ENCODE measurements at regions not wholly inside any gene's neighbourhood (a gene's known extent, or its start where the extent isn't known, plus 50 kb on each side); places are given as distances from the start of the nearest gene placed in this dataset.

- Mint-ChIP-seq H3K36me3 (no peaks in the 10 kb centered on the region), H3K4me3 (no peak overlapping the region), H3K27ac (no peak overlapping the region), H3K27me3 (ENCODE audit: insufficient read depth, low read depth) (no peaks in the 10 kb centered on the region), H3K4me1 (no peaks in the 10 kb centered on the region), H3K9me3 (no peaks in the 10 kb centered on the region)
- Histone ChIP-seq H3K79me2 (ENCODE audit: low read depth) (no peaks in the 10 kb centered on the region), H3K4me3 (no peak overlapping the region), H3K27ac (no peak overlapping the region), H3K9me3 (ENCODE audit: low read depth) (no peaks in the 10 kb centered on the region), H2AFZ (replicated peaks) (no peak overlapping the region), H3K36me3 (no peaks in the 10 kb centered on the region), H3K4me2 (no peak overlapping the region), H3K4me1 (no peaks in the 10 kb centered on the region), H3K9ac (no peak overlapping the region), H3F3A (ENCODE audit: low read depth) (no peaks in the 10 kb centered on the region), H3K27me3 (no peaks in the 10 kb centered on the region), H4K20me1 (ENCODE audit: low read depth) (no peaks in the 10 kb centered on the region)
- TF ChIP-seq EZH2 (IDR thresholded peaks at IDR 0.05) (no peak), CTCF (IDR thresholded peaks at IDR 0.05) (no peak), EZH2phosphoT487 (IDR thresholded peaks at IDR 0.05) (no peak)
- DNase-seq (ENCODE audit: low spot score) = no peak
These were observed 184.4 kb downstream of the PTGER3 start for GRCh38 chr1:70863239-70863638.

DNA sequence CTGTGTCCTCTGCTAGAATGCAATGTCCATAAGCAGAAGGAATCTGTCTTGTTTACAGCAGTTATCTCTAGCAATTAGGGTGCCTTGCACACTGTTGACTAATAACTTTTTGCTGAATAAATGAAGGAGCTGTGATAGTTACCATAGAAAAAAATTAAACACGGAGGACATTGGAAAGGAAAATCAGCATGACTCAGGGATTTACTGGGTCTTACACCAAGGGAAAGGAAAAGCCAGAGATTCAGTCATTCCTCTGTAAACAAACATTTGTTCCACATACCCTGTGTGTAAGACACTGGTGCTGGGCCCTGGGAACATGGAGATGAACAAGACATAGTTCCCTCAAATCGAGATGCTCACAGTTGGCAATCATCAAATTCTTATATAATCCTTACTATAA lies 183.3 kb downstream of the PTGER3 start:
- Mint-ChIP-seq H3K27me3 (ENCODE audit: insufficient read depth, low read depth) (no peaks in the 10 kb centered on the region), H3K36me3 (no peaks in the 10 kb centered on the region), H3K9me3 (no peaks in the 10 kb centered on the region), H3K4me1 (no peaks in the 10 kb centered on the region), H3K4me3 (no peak overlapping the region), H3K27ac (no peak overlapping the region)
- no peak for DNase-seq (ENCODE audit: low spot score)
- no peaks in the 10 kb centered on the region for H3K79me2 ChIP-seq (ENCODE audit: low read depth)
- H3F3A ChIP-seq (ENCODE audit: low read depth) = no peaks in the 10 kb centered on the region
- H3K36me3 ChIP-seq = no peaks in the 10 kb centered on the region
- no peaks in the 10 kb centered on the region for H3K4me1 ChIP-seq
- no peak overlapping the region for H3K27ac ChIP-seq
- no peak overlapping the region for H3K4me3 ChIP-seq
- H3K27me3 ChIP-seq = no peaks in the 10 kb centered on the region
- H4K20me1 ChIP-seq (ENCODE audit: low read depth) = no peaks in the 10 kb centered on the region
- no peaks in the 10 kb centered on the region for H3K9me3 ChIP-seq (ENCODE audit: low read depth)
- no peak overlapping the region for H3K4me2 ChIP-seq
- TF ChIP-seq EZH2 (IDR thresholded peaks at IDR 0.05) (no peak), CTCF (IDR thresholded peaks at IDR 0.05) (no peak), EZH2phosphoT487 (IDR thresholded peaks at IDR 0.05) (no peak)
- no peak overlapping the region for H2AFZ ChIP-seq (replicated peaks)
- H3K9ac ChIP-seq = no peak overlapping the region

DNA sequence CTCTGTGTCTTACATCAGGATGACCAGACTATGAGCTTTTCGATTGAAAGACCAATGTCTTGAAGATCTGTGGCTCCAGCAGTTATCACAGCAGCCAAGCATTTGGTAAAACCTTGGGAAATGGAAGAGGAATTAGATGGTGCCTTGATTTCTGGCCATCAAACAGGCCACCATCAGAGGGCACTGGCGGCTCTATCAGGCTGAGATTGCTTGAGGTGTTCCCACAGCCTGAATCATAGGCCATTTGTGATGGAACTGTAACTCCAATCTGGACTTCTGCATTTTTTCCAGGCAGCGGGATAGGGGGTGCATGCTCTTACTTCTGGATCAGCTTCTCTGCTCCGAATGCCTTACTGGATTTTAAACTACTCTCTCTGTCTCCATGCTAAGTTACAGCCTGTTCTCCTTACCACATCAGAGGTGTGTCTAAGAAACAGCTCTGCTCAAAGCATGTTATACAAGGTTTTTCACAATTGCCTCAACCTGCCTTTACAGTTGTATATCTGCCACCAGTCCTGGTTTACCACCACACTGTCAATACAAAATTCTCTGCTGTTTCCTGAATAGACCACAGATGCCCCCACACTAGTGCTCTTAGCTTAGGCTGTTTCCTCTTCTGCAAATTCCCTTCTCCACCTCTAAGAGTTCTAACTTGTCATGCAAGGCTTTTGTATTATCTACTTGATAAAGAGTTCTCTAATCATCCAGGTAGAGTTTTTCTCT lies 180.9 kb downstream of the PTGER3 start:
- H3K27me3 ChIP-seq = no peaks in the 10 kb centered on the region
- H3K4me3 Mint-ChIP-seq = no peak overlapping the region
- H3K36me3 Mint-ChIP-seq = no peaks in the 10 kb centered on the region
- H3K9ac ChIP-seq = no peak overlapping the region
- H3K9me3 Mint-ChIP-seq = no peaks in the 10 kb centered on the region
- peak; percentile 1 for DNase-seq (ENCODE audit: low spot score)
- no peak overlapping the region for H3K27ac Mint-ChIP-seq
- H3K4me1 ChIP-seq = no peaks in the 10 kb centered on the region
- no peak overlapping the region for H3K4me2 ChIP-seq
- no peaks in the 10 kb centered on the region for H3K79me2 ChIP-seq (ENCODE audit: low read depth)
- no peak overlapping the region for H3K4me3 ChIP-seq
- TF ChIP-seq EZH2 (IDR thresholded peaks at IDR 0.05) = no peak
- no peak for TF ChIP-seq CTCF (IDR thresholded peaks at IDR 0.05)
- TF ChIP-seq EZH2phosphoT487 (IDR thresholded peaks at IDR 0.05) = no peak
- no peak overlapping the region for H2AFZ ChIP-seq (replicated peaks)
- H4K20me1 ChIP-seq (ENCODE audit: low read depth) = no peaks in the 10 kb centered on the region
- no peaks in the 10 kb centered on the region for H3K4me1 Mint-ChIP-seq
- H3F3A ChIP-seq (ENCODE audit: low read depth) = no peaks in the 10 kb centered on the region
- H3K9me3 ChIP-seq (ENCODE audit: low read depth) = no peaks in the 10 kb centered on the region
- H3K27ac ChIP-seq = no peak overlapping the region
- H3K27me3 Mint-ChIP-seq (ENCODE audit: insufficient read depth, low read depth) = no peaks in the 10 kb centered on the region
- no peaks in the 10 kb centered on the region for H3K36me3 ChIP-seq
